ENCODE measurements at regions not wholly inside any gene's neighbourhood (a gene's known extent, or its start where the extent isn't known, plus 50 kb on each side); places are given as distances from the start of the nearest gene placed in this dataset.

GRCh38 chr13:21957833-21958232 lies 287.0 kb downstream of the FGF9 start:
- DNase-seq (ENCODE audit: low read depth, low spot score) (no peak), ATAC-seq (no peak)
- no peak for TF ChIP-seq POLR2AphosphoS5 (IDR thresholded peaks at IDR 0.05; ENCODE audit: low read depth, low read length)
- no peak for TF ChIP-seq SIN3A (IDR thresholded peaks at IDR 0.05; ENCODE audit: borderline replicate concordance, insufficient read depth, low read depth, low read length)
- TF ChIP-seq, protein P1, sequence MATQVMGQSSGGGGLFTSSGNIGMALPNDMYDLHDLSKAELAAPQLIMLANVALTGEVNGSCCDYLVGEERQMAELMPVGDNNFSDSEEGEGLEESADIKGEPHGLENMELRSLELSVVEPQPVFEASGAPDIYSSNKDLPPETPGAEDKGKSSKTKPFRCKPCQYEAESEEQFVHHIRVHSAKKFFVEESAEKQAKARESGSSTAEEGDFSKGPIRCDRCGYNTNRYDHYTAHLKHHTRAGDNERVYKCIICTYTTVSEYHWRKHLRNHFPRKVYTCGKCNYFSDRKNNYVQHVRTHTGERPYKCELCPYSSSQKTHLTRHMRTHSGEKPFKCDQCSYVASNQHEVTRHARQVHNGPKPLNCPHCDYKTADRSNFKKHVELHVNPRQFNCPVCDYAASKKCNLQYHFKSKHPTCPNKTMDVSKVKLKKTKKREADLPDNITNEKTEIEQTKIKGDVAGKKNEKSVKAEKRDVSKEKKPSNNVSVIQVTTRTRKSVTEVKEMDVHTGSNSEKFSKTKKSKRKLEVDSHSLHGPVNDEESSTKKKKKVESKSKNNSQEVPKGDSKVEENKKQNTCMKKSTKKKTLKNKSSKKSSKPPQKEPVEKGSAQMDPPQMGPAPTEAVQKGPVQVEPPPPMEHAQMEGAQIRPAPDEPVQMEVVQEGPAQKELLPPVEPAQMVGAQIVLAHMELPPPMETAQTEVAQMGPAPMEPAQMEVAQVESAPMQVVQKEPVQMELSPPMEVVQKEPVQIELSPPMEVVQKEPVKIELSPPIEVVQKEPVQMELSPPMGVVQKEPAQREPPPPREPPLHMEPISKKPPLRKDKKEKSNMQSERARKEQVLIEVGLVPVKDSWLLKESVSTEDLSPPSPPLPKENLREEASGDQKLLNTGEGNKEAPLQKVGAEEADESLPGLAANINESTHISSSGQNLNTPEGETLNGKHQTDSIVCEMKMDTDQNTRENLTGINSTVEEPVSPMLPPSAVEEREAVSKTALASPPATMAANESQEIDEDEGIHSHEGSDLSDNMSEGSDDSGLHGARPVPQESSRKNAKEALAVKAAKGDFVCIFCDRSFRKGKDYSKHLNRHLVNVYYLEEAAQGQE (IDR thresholded peaks at IDR 0.05; ENCODE audit: insufficient read depth in 1 of 2, low read depth in 2 of 2, low read length in 1 of 2) = no peak
- no peak for TF ChIP-seq CTCF (IDR thresholded peaks at IDR 0.05)
- no peak for TF ChIP-seq TCF7L2 (IDR thresholded peaks at IDR 0.05; ENCODE audit: low read depth, low read length)
- BruUV-seq (replicated peaks) = no TSS peak
- Histone ChIP-seq H3K9me3 (ENCODE audit: control insufficient read depth, insufficient read depth, low read depth, low read length) (no peaks in the 10 kb centered on the region), H3K27me3 (ENCODE audit: control insufficient read depth, insufficient read depth, low read length) (no peaks in the 10 kb centered on the region), H3K4me3 (ENCODE audit: low read depth in 2 of 2, low read length in 2 of 2) (no peak overlapping the region), H3K36me3 (ENCODE audit: control insufficient read depth, insufficient read depth, low read length) (no peaks in the 10 kb centered on the region), H3K27ac (ENCODE audit: low read length) (no peak overlapping the region), H3K4me1 (ENCODE audit: control insufficient read depth, insufficient read depth, low read length) (no peaks in the 10 kb centered on the region)
- intact Hi-C loops (cut with micrococcal nuclease; ENCODE audit: unreplicated experiment) (no loop called here), in situ Hi-C loops (cut with HindIII; ENCODE audit: low pct_unique_long_range_greater_than_20kb, low sequenced_read_pairs) (no loop called here)
- ChIA-PET CTCF (no interaction called here), POLR2A (no interaction called here)

GRCh38 chr13:21960108-21960507 lies 289.2 kb downstream of the FGF9 start:
- Histone ChIP-seq H3K4me1 (ENCODE audit: control insufficient read depth, insufficient read depth, low read length) (no peaks in the 10 kb centered on the region), H3K27me3 (ENCODE audit: control insufficient read depth, insufficient read depth, low read length) (no peaks in the 10 kb centered on the region), H3K9me3 (ENCODE audit: control insufficient read depth, insufficient read depth, low read depth, low read length) (no peaks in the 10 kb centered on the region), H3K4me3 (ENCODE audit: low read depth in 2 of 2, low read length in 2 of 2) (no peak overlapping the region), H3K36me3 (ENCODE audit: control insufficient read depth, insufficient read depth, low read length) (no peaks in the 10 kb centered on the region), H3K27ac (ENCODE audit: low read length) (no peak overlapping the region)
- intact Hi-C loops (cut with micrococcal nuclease; ENCODE audit: unreplicated experiment) (no loop called here), in situ Hi-C loops (cut with HindIII; ENCODE audit: low pct_unique_long_range_greater_than_20kb, low sequenced_read_pairs) (no loop called here)
- no peak for ATAC-seq
- POLR2A ChIA-PET = no interaction called here
- no TSS peak for BruUV-seq (replicated peaks)
- DNase-seq (ENCODE audit: low read depth, low spot score) = no peak
- TF ChIP-seq POLR2AphosphoS5 (IDR thresholded peaks at IDR 0.05; ENCODE audit: low read depth, low read length) (no peak), SIN3A (IDR thresholded peaks at IDR 0.05; ENCODE audit: borderline replicate concordance, insufficient read depth, low read depth, low read length) (no peak), CTCF (IDR thresholded peaks at IDR 0.05) (no peak), TCF7L2 (IDR thresholded peaks at IDR 0.05; ENCODE audit: low read depth, low read length) (no peak)
- TF ChIP-seq, protein P1 (IDR thresholded peaks at IDR 0.05; ENCODE audit: insufficient read depth in 1 of 2, low read depth in 2 of 2, low read length in 1 of 2) = no peak
- CTCF ChIA-PET = no interaction called here
